Ovary (tissue), 7 donors: ENCODE measurements at regions not wholly inside any gene's neighbourhood (a gene's known extent, or its start where the extent isn't known, plus 50 kb on each side); places are given as distances from the start of the nearest gene placed in this dataset.

Experiments used
- DNase-seq, 5 donors: peaks; one replicate each; pipeline ENCODE4 v3.0.0-alpha.2; 2019 to 2020
- H3K27ac ChIP-seq, 2 donors: fragments of 200-600 bp; one replicate each; pipeline versions ENCODE4 v1.5.1 to v1.8.0; 2019 to 2022
- H3K27me3 ChIP-seq: fragments of 200-600 bp; one replicate; pipeline ENCODE4 v1.8.0; 2022
- H3K36me3 ChIP-seq: fragments of 200-600 bp; sonication (generic); one replicate; pipeline ENCODE4 v1.5.1; 2019
- H3K4me1 ChIP-seq: one replicate; pipeline ENCODE4 v1.8.1; 2013; ENCODE audit warnings: mild to moderate bottlenecking, moderate library complexity; ENCODE audit not compliant: insufficient read depth
- H3K4me3 ChIP-seq: fragments of 200-600 bp; sonication (generic); one replicate; pipeline ENCODE4 v1.5.1; 2017
- H3K9me3 ChIP-seq, 2 donors: fragments of 200-600 bp in 1 of 2; sonication (generic) in 1 of 2; one replicate each; pipeline versions ENCODE4 v1.5.1 to v1.8.1; 2013 to 2019; ENCODE audit warnings: mild to moderate bottlenecking in 1 of 2, moderate library complexity in 1 of 2
- CTCF ChIP-seq, 3 donors: fragments of 450-650 bp in 2 of 3; fragments of 200-600 bp in 1 of 3; IDR thresholded peaks; one replicate each; pipeline versions ENCODE4 v1.5.1 to v1.8.0; 2016 to 2022; ENCODE audit warnings: antibody characterized with exemption in 3 of 3, mild to moderate bottlenecking in 1 of 3
- EP300 ChIP-seq: sonication (generic); formaldehyde crosslinking; IDR thresholded peaks from one replicate; pipeline ENCODE4 v1.6.1; 2017; ENCODE audit warnings: antibody characterized with exemption
- POLR2A ChIP-seq: fragments of 450-650 bp; IDR thresholded peaks from one replicate; pipeline ENCODE4 v1.6.1; 2017; ENCODE audit warnings: antibody characterized with exemption, mild to moderate bottlenecking, moderate library complexity
- WGBS, 3 donors: extraction: QIAGEN DNeasy Blood & Tissue Kit in 1 of 3; methylation state at CpG; one replicate each; pipeline versions ENCODE4 v1.1.5 to v1.1.7; 2013 to 2017; 5-methylcytosine and 5-hydroxymethylcytosine counted together
- intact Hi-C, 4 donors: fragments of 100-400 bp; cut with DNase I; formaldehyde crosslinking; loops; one replicate each; pipeline versions ENCODE4 v1.11.0 to v1.15.1; 2022 to 2023
- donor health status: DM: no; HTN: no; CAD: no; lungs with moderate emphysema.
- donor health status: DM: no; HTN: no; CAD: no.
- donor health status: Bipolar disorder and iron deficiency.
- donor health status: DM: no; HTN: no; CAD: no.
- donor health status: DM: yes; HTN: yes; CAD: no.

- TF ChIP-seq POLR2A (no peak), EP300 (no peak), CTCF (IDR thresholded peaks at IDR 0.05) (no peak)
- 84 to 92% (median 90%) methylated on average over 2 of the region's 2 CpGs for WGBS, 3 donors
- Histone ChIP-seq H3K27me3 (no peaks in the 10 kb centered on the region), H3K36me3 (no peaks in the 10 kb centered on the region), H3K4me3 (no peak overlapping the region), H3K4me1 (no peaks in the 10 kb centered on the region), H3K27ac (no peak overlapping the region), H3K9me3 (no peaks in the 10 kb centered on the region)
- intact Hi-C loops: no loop called here
- DNase-seq: no peak
These were observed 484.8 kb downstream of the EBF1 start for GRCh38 chr5:158614951-158615350.

- no peaks in the 10 kb centered on the region for H3K27me3 ChIP-seq
- TF ChIP-seq EP300 (no peak), CTCF (IDR thresholded peaks at IDR 0.05) (no peak), POLR2A (no peak)
- no peak overlapping the region for H3K4me3 ChIP-seq
- DNase-seq: no peak
- H3K36me3 ChIP-seq: no peaks in the 10 kb centered on the region
- intact Hi-C loops: no loop called here
- H3K27ac ChIP-seq: no peak overlapping the region
- no peaks in the 10 kb centered on the region for H3K9me3 ChIP-seq
- 90 to 93% (median 93%) methylated on average over 4 of the region's 4 CpGs for WGBS, 3 donors
- no peaks in the 10 kb centered on the region for H3K4me1 ChIP-seq
These were observed 488.1 kb downstream of the EBF1 start for GRCh38 chr5:158611581-158611980.

- TF ChIP-seq CTCF (IDR thresholded peaks at IDR 0.05) (no peak), EP300 (no peak)
- WGBS, 3 donors: 87 to 95% (median 88%) methylated on average over 2 of the region's 2 CpGs
These were observed 489.7 kb downstream of the EBF1 start for GRCh38 chr5:158610051-158610415.

DNA sequence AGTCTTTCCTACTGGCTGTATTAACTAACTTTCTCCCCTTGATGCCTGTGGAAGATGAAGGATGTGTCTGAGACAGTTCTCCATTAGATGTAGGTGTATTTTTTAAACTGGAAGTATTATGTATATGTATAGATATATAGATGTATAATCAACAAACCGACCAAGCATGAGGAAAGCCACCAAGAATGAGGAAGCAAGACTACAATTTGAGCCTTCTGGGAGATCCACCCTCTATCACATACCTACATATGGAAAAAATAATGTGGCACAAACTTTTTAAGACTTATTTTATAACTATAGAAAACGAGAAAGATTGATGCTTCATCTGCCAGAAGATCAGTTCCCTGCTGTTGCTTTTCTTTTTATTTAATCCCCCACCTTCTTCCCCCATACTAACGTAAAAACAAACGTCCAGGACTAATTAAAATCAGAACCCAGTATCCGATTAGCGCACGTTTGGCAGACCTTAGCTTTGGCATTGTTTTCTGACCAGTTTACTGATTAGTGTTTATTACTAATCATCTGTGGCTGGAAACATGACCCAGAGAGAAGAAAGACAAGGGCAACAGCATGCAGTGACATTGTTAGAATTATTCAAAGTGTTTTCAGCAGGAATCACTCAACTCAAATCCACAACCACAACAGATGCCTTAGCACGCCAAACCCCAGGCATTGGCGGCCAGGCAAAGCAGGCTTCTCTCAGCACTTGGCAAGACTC lies 490.2 kb downstream of the EBF1 start:
- no peak overlapping the region for H3K27ac ChIP-seq
- TF ChIP-seq EP300 (no peak), CTCF (IDR thresholded peaks at IDR 0.05) (no peak), POLR2A (no peak)
- intact Hi-C loops: no loop called here
- WGBS, 3 donors: 56 to 66% (median 64%) methylated on average over 9 of the region's 9 CpGs
- no peak for DNase-seq
- no peaks in the 10 kb centered on the region for H3K9me3 ChIP-seq
- no peaks in the 10 kb centered on the region for H3K4me1 ChIP-seq
- no peaks in the 10 kb centered on the region for H3K27me3 ChIP-seq
- no peaks in the 10 kb centered on the region for H3K36me3 ChIP-seq
- H3K4me3 ChIP-seq: no peak overlapping the region

More at GRCh38 chr5:158610051-158610415, 489.7 kb downstream of the EBF1 start:
- Histone ChIP-seq H3K4me1 (no peaks in the 10 kb centered on the region), H3K9me3 (no peaks in the 10 kb centered on the region), H3K4me3 (no peak overlapping the region), H3K27ac (no peak overlapping the region), H3K27me3 (no peaks in the 10 kb centered on the region), H3K36me3 (no peaks in the 10 kb centered on the region)
- intact Hi-C loops: no loop called here
- DNase-seq: no peak
